HUES6 (cell line): ENCODE measurements at regions not wholly inside any gene's neighbourhood (a gene's known extent, or its start where the extent isn't known, plus 50 kb on each side); places are given as distances from the start of the nearest gene placed in this dataset.

Source experiments
- H3K27ac ChIP-seq: 2 replicates; pipeline ENCODE4 v1.7.0; 2013; ENCODE audit warnings: low read depth, mild to moderate bottlenecking, low read length, inconsistent platforms
- H3K27me3 ChIP-seq: 2 replicates; pipeline ENCODE4 v1.6.1; 2013; ENCODE audit warnings: low read length; ENCODE audit not compliant: control insufficient read depth, insufficient read depth
- H3K36me3 ChIP-seq: 2 replicates; pipeline ENCODE4 v1.6.1; 2013; ENCODE audit warnings: low read length; ENCODE audit not compliant: control insufficient read depth, insufficient read depth
- H3K4me1 ChIP-seq: 2 replicates; pipeline ENCODE4 v1.6.1; 2013; ENCODE audit warnings: low read length; ENCODE audit not compliant: control insufficient read depth, insufficient read depth
- H3K4me3 ChIP-seq: 2 replicates; pipeline ENCODE4 v1.5.1; 2013; ENCODE audit warnings: low read depth, low read length
- H3K9ac ChIP-seq: one replicate; pipeline ENCODE4 v1.6.1; 2013; ENCODE audit warnings: mild to moderate bottlenecking, low read length
- H3K9me3 ChIP-seq: 2 replicates; pipeline ENCODE4 v1.6.1; 2013; ENCODE audit warnings: low read depth, low read length; ENCODE audit not compliant: control insufficient read depth, insufficient read depth

GRCh38 chr22:48902983-48903650 is 924.6 kb downstream of the BRD1 start:
- Histone ChIP-seq H3K4me3 (no peak overlapping the region), H3K4me1 (no peaks in the 10 kb centered on the region), H3K36me3 (no peaks in the 10 kb centered on the region), H3K9me3 (no peaks in the 10 kb centered on the region), H3K27me3 (no peaks in the 10 kb centered on the region; the same call in 1 of the 2 replicates), H3K27ac (no peak overlapping the region), H3K9ac (no peak overlapping the region)

DNA sequence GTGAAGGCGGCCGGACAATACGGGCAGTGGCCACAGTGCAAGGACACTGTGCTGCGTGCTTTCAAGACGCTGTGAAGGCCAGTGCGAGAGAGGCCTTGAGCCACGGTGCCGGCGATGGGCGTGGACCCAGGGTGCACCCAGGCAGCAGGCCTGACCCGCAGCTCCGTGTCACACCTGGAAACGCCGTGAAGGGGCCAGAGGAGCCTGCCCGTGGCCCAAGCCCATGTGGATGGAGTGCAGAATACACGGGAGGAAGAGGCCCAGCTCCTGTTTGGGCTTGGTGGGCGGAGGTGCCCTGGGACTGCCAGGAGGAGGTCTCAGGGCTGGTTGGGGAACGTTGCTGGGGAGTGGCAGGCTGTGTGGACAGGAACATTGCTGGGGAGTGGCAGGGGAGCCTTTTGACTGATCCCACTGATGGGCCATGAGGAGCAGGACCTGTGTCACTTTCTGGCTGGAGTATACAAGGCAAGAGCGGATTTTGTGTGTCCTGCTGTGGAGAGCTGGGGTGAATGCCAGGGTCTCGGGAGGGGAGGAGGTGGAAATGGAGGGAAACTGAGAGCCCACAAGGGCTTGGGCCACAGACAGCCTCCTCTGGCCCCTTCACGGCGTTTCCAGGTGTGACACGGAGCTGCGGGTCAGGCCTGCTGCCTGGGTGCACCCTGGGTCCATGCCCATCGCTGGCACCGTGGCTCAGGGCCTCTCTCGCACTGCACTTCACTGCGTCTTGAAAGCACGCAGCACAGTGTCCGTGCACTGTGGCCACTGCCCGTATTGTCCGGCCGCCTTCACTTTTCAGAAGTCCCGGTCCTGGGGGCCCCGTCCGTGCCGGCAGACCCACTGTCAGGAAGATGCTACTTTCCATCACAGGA is 925.4 kb downstream of the BRD1 start:
- Histone ChIP-seq H3K4me1 (no peaks in the 10 kb centered on the region), H3K27me3 (no peaks in the 10 kb centered on the region; the same call in 1 of the 2 replicates), H3K27ac (no peak overlapping the region), H3K36me3 (no peaks in the 10 kb centered on the region), H3K4me3 (no peak overlapping the region), H3K9me3 (no peaks in the 10 kb centered on the region), H3K9ac (no peak overlapping the region)

GRCh38 chr22:48901324-48901723 is 926.3 kb downstream of the BRD1 start:
- Histone ChIP-seq H3K4me1 (no peaks in the 10 kb centered on the region), H3K27me3 (no peaks in the 10 kb centered on the region; the same call in 1 of the 2 replicates), H3K36me3 (no peaks in the 10 kb centered on the region), H3K9ac (no peak overlapping the region), H3K4me3 (no peak overlapping the region), H3K27ac (no peak overlapping the region), H3K9me3 (no peaks in the 10 kb centered on the region)

DNA sequence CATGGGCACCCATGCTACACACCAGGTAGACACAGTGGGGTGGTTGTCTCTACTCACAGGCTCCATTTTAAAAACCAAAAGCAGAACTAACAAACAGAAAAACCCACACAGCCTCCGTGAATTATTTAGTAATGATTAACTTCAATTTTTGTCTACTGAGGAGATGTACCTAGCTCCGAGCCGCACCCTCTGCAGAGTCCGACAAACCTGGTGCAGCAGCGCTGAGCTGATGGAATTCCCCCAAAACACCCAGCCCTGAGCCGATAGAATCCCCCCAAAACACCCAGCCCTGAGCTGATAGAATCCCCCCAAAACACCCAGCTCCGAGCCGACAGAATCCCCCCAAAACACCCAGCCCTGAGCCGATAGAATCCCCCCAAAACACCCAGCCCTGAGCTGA is 927.0 kb downstream of the BRD1 start:
- H3K27me3 ChIP-seq: no peaks in the 10 kb centered on the region; the same call in 1 of the 2 replicates
- H3K27ac ChIP-seq: no peak overlapping the region
- no peaks in the 10 kb centered on the region for H3K36me3 ChIP-seq
- H3K9me3 ChIP-seq: no peaks in the 10 kb centered on the region
- no peaks in the 10 kb centered on the region for H3K4me1 ChIP-seq
- no peak overlapping the region for H3K4me3 ChIP-seq
- no peak overlapping the region for H3K9ac ChIP-seq

DNA sequence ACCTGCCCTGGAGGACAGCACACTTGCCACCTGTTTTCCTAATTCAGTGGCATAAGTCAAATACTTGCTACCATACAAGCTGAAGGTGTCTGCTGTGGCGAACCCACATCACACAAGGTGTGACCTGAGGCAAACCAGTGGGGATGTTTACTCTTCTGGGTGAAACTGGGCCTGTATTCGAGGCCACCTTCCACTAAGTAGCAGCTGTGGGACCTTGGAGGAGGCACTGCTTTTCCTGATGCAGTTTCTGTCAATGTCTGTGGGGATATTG is 927.4 kb downstream of the BRD1 start:
- Histone ChIP-seq H3K4me3 (no peak overlapping the region), H3K9me3 (no peaks in the 10 kb centered on the region), H3K9ac (no peak overlapping the region), H3K27me3 (no peaks in the 10 kb centered on the region), H3K36me3 (no peaks in the 10 kb centered on the region), H3K4me1 (no peaks in the 10 kb centered on the region), H3K27ac (no peak overlapping the region)

DNA sequence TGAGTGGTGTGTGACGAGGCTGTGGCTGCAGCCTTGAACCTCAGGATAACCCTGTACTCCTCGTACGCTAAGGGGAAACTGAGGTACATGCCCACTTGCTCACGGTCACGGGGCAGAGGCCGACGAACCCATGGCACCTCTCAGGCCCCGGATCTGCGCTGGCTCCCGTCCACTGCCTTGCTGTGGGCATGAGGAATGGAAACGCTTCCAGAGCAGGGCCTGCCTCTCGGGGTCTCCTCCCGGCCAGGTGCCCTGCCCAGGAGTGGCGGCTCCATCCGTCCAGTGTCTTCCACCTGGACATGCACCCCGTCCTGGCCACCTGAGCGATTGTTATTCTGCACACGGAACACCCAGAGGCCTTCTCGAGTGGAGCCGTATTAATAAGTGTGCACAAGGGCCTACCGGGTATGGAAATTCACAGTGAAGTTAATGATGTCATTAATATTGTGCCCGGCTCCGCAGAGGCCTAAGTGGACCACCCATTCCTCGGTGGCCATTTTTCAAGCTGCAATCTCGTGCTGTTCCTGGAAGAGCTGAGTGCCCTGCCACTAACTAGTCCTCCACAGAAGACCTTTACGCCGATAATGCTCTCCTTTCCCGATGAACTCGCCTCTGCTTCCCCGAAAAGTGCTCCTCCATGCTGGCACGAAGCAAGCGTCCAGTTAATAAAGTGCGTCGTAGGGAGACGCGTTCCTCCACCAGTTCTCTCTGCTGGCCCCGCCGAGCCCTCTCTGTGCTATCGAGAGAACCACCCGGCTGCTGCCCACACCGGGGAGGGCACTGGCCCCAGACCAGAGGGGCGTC is 927.9 kb downstream of the BRD1 start:
- Histone ChIP-seq H3K9me3 (no peaks in the 10 kb centered on the region), H3K4me3 (no peak overlapping the region), H3K27me3 (no peaks in the 10 kb centered on the region), H3K4me1 (no peaks in the 10 kb centered on the region), H3K27ac (no peak overlapping the region), H3K36me3 (no peaks in the 10 kb centered on the region), H3K9ac (no peak overlapping the region)

DNA sequence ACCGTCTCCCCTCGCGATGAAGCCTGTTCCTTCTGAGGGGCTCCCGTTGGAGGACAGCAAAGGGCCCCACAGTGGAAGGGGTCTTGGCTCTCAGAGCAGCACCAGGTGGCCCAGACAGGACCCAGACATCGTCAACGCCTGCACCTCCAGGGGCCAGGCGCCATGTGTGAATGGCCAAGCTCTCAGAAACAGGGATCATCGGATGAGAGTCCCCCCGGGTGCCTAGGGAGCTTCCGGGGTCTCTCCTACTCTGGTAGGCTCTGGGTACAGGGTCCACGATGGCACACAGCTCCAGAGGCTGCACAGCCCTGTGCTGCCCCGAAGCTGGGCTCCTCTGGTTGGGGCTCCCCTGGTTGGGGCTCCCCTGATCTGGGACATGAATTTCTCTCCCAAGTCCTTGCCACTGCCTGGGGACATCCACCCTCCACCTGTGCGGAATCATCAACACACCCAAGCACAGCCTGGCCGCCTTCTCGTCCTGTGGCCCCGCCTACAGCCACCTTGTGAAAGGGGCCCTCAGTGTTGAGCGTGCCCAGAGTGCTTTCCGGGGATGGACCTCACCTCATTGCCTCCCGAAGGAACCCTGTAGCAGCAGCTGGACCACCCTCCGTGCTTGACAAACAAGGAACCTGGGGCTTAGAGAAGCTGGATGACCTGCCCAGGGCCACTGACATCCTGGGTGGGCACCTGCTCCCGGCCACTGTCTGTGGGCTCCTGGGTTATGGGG is 929.0 kb downstream of the BRD1 start:
- Histone ChIP-seq H3K27me3 (no peaks in the 10 kb centered on the region), H3K4me1 (no peaks in the 10 kb centered on the region), H3K4me3 (no peak overlapping the region), H3K9ac (no peak overlapping the region), H3K36me3 (no peaks in the 10 kb centered on the region), H3K9me3 (no peaks in the 10 kb centered on the region), H3K27ac (no peak overlapping the region)

GRCh38 chr22:48897645-48898370 is 929.9 kb downstream of the BRD1 start:
- Histone ChIP-seq H3K4me3 (no peak overlapping the region), H3K9me3 (no peaks in the 10 kb centered on the region), H3K9ac (no peak overlapping the region), H3K36me3 (no peaks in the 10 kb centered on the region), H3K27ac (no peak overlapping the region), H3K4me1 (no peaks in the 10 kb centered on the region), H3K27me3 (no peaks in the 10 kb centered on the region)

DNA sequence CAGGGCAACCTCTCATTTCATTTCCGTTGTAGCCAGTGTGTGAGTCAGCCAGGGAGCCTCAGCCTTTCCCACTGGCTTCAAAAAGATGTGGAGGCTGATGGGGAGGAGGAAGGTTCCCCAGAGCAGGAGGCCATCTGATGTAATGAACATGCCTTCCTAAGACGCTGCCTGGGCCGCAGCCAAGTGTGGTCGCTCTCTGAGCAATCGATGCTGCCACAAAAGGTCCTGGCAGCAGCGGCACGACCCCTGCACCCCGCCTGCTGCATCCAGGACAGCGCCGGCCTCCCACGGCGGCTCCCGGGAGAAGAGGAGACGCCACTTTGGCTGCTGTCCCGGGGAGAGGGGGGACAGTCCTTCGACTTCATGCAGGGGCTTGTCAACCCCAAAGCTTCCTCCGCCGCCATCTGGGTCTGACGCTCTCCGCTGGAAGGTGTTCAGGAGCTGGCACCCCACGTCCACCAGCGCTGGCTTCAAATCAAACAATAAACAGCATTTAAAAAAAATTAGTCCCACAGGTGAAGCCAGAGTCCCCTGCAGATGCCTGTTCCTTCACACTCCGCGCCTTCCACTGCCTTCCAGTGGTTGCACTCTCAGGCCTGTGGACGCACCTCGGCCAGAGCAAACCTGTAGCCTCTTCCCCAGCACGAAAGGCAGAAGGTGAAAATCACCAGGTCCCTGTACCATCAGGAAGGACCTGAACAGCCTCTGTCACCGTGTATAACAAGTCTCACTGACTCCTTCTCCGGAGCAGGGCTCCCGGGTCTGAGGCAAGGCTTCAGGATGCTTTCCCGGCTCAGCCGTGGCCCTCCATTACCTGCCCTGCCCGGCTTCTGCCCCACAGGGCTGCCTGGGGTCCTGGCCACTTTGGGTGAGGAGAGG is 930.7 kb downstream of the BRD1 start:
- no peaks in the 10 kb centered on the region for H3K27me3 ChIP-seq

More for the DNA sequence above, 930.7 kb downstream of the BRD1 start:
- Histone ChIP-seq H3K36me3 (no peaks in the 10 kb centered on the region), H3K27ac (no peak overlapping the region), H3K9ac (no peak overlapping the region), H3K9me3 (no peaks in the 10 kb centered on the region), H3K4me1 (no peaks in the 10 kb centered on the region), H3K4me3 (no peak overlapping the region)
